ENCODE measurements at regions not wholly inside any gene's neighbourhood (a gene's known extent, or its start where the extent isn't known, plus 50 kb on each side); places are given as distances from the start of the nearest gene placed in this dataset.
A peak's percentile ranks its signal among the peaks of the same experiment; 100 is the strongest.

GRCh38 chr13:44068169-44068568 is 188.5 kb downstream of the LACC1 start:
- Histone ChIP-seq H2BK20ac (ENCODE audit: low read length) (no peak overlapping the region), H3K23me2 (ENCODE audit: low read depth, low read length) (no peaks in the 10 kb centered on the region), H3K18ac (ENCODE audit: extremely low read depth, low read length) (no peak overlapping the region), H4K91ac (replicated peaks; ENCODE audit: insufficient read length, low read length) (no peak overlapping the region), H4K5ac (ENCODE audit: insufficient read length, low read depth, low read length) (no peak overlapping the region), H2BK12ac (ENCODE audit: low read depth, low read length) (no peak overlapping the region), H3K36me3 (ENCODE audit: control insufficient read depth in 2 of 4, insufficient read depth in 4 of 4, low read length in 3 of 4) (no peaks in the 10 kb centered on the region), H3K56ac (replicated peaks; ENCODE audit: insufficient read length, low read depth, low read length) (no peak overlapping the region), H3K14ac (ENCODE audit: insufficient read length) (no peak overlapping the region), H3K27me3 (replicated peaks in 1 of 4; ENCODE audit: control insufficient read depth in 3 of 4, extremely low read depth in 1 of 4, insufficient read depth in 3 of 4, low read length in 3 of 4) (no peaks in the 10 kb centered on the region), H3K23ac (ENCODE audit: insufficient read length) (no peak overlapping the region), H3K4me3 (ENCODE audit: extremely low read depth in 1 of 4, insufficient read depth in 2 of 4, low read depth in 3 of 4, low read length in 4 of 4) (no peak overlapping the region), H3K79me2 (ENCODE audit: control insufficient read depth in 1 of 2, insufficient read depth in 2 of 2, low read length in 2 of 2) (no peaks in the 10 kb centered on the region), H4K8ac (ENCODE audit: extremely low read depth, insufficient read depth, low read length) (no peak overlapping the region), H3K4me2 (ENCODE audit: insufficient read depth in 1 of 2, low read depth in 2 of 2, low read length in 2 of 2) (no peak overlapping the region), H2AK5ac (ENCODE audit: low read depth, low read length) (no peak overlapping the region), H2BK15ac (ENCODE audit: low read length) (no peak overlapping the region), H2BK5ac (ENCODE audit: low read depth, low read length) (no peak overlapping the region), H2AFZ (ENCODE audit: low read length) (0 out of 2 replicates have a peak overlapping the region, but pooled peaks have one; percentile 74), H3K9ac (replicated peaks in 1 of 4; ENCODE audit: extremely low read depth in 1 of 4, low read depth in 3 of 4, low read length in 3 of 4) (no peak overlapping the region), H3K79me1 (ENCODE audit: low read depth, low read length) (no peaks in the 10 kb centered on the region), H3K9me3 (ENCODE audit: insufficient read depth in 2 of 2, low read depth in 1 of 2, low read length in 1 of 2) (0 out of 4 replicates have a peak, but pooled peaks cover 0 to 4% of the 10 kb centered on the region in 2 experiments), H3K27ac (ENCODE audit: low read depth, low read length) (no peak overlapping the region), H3K4me1 (replicated peaks in 1 of 4; ENCODE audit: control insufficient read depth in 3 of 4, insufficient read depth in 4 of 4, low read length in 3 of 4) (peaks cover 0 to 2% (median 0%) of the 10 kb centered on the region in 4 experiments; a peak in 1 of 7 replicates), H4K20me1 (replicated peaks in 1 of 2; ENCODE audit: control insufficient read depth in 1 of 2, insufficient read depth in 2 of 2, low read length in 2 of 2) (no peaks in the 10 kb centered on the region), H3K4ac (replicated peaks; ENCODE audit: insufficient read length, low read depth, low read length) (no peak overlapping the region), H2BK120ac (replicated peaks; ENCODE audit: low read depth, low read length) (no peak overlapping the region)
- peak; percentile 71 for FAIRE-seq
- 92% methylated on average over 3 of the region's 3 CpGs; no CpG with 5 or more reads in 1 of the 2 experiments for WGBS, 2 experiments (ENCODE audit: extremely low coverage in 1 of 2, insufficient coverage in 1 of 2, insufficient read length in 1 of 2, insufficient replicate concordance in 2 of 2, low coverage in 1 of 2, low lambda C conversion rate in 2 of 2, missing lambda C conversion rate in 1 of 2)
- TF ChIP-seq RXRA (IDR thresholded peaks at IDR 0.05; ENCODE audit: insufficient read depth, low read depth, low read length) (no peak), SAP30 (IDR thresholded peaks at IDR 0.05; ENCODE audit: insufficient read depth, insufficient replicate concordance, low read length) (no peak), TAF7 (optimal IDR thresholded peaks at IDR 0.05; ENCODE audit: borderline replicate concordance, low read depth, low read length) (no peak), SP1 (IDR thresholded peaks at IDR 0.05; ENCODE audit: low read depth, low read length) (no peak), EZH2 (IDR thresholded peaks at IDR 0.05; ENCODE audit: low read depth, low read length, severe bottlenecking) (no peak), RAD21 (IDR thresholded peaks at IDR 0.05 in 1 of 2, conservative IDR thresholded peaks at IDR 0.05 in 1 of 2; ENCODE audit: low read depth in 2 of 2, low read length in 2 of 2) (peak; percentile 23 to 37; a peak in 2 of 4 replicates), BACH1 (IDR thresholded peaks at IDR 0.05; ENCODE audit: low read length) (no peak)
- no peak for DNase-seq (ENCODE audit: low read depth in 1 of 2, low spot score in 2 of 2)
- CTCF ChIA-PET (ENCODE audit: partially characterized antibody): interaction anchor here (1.5 kb wide), 1 partner anchor 18 kb away, joined by 3 read pairs; no protein-coding TSS in a partner anchor
- POLR2A ChIA-PET (ENCODE audit: partially characterized antibody): no interaction called here
